HEK293 (cell line): ENCODE measurements at regions not wholly inside any gene's neighbourhood (a gene's known extent, or its start where the extent isn't known, plus 50 kb on each side); places are given as distances from the start of the nearest gene placed in this dataset.

ENCODE experiments used
- CTCF ChIA-PET: fragments of 350-600 bp; formaldehyde crosslinking; extraction: SDS; loops from one replicate; lab custom pipeline; 2021; ENCODE audit warnings: antibody characterized with exemption; lab: Yijun Ruan, JAX
- POLR2A ChIA-PET: fragments of 300-600 bp; formaldehyde crosslinking; extraction: SDS; loops from one replicate; lab custom pipeline; 2020; ENCODE audit warnings: antibody characterized with exemption, inconsistent platforms; lab: Yijun Ruan, JAX
- H3K27ac ChIP-seq: fragments of 200-500 bp; sonication (Bioruptor generic); 2 replicates; pipeline ENCODE4 v1.5.1; 2014; ENCODE audit warnings: low read depth, low read length, control low read depth, inconsistent platforms; ENCODE audit errors: extremely low read depth
- H3K36me3 ChIP-seq, 2 experiments: fragments of 200-500 bp in 1 of 2; sonication (Bioruptor generic) in 1 of 2; 1 replicate in 1 of 2; 2 replicates in 1 of 2; pipeline ENCODE4 v1.5.1; 2014 to 2017; ENCODE audit warnings: inconsistent platforms in 2 of 2, low read length in 2 of 2; ENCODE audit not compliant: control insufficient read depth in 2 of 2, insufficient read depth in 1 of 2
- H3K4me1 ChIP-seq: fragments of 200-500 bp; sonication (Bioruptor generic); 2 replicates; pipeline ENCODE4 v1.5.1; 2014; ENCODE audit warnings: mild to moderate bottlenecking, low read length, inconsistent platforms; ENCODE audit not compliant: control insufficient read depth, insufficient read depth
- H3K4me3 ChIP-seq: 2 replicates; pipeline ENCODE4 v1.5.1; 2011; ENCODE audit warnings: low read depth, mild to moderate bottlenecking, control low read depth, low read length, moderate library complexity
- H3K9me3 ChIP-seq: fragments of 200-500 bp; sonication (Bioruptor generic); 2 replicates; pipeline ENCODE4 v1.5.1; 2014; ENCODE audit warnings: low read depth, low read length, inconsistent platforms; ENCODE audit not compliant: control insufficient read depth, insufficient read depth
- AEBP2 ChIP-seq: fragments of 450-650 bp; formaldehyde crosslinking; IDR thresholded peaks from 2 replicates; pipeline ENCODE4 v1.5.1; 2016; ENCODE audit warnings: missing biosample characterization, missing genetic modification characterization, borderline replicate concordance
- BCL11B ChIP-seq: fragments of 450-650 bp; formaldehyde crosslinking; IDR thresholded peaks from 2 replicates; pipeline ENCODE4 v1.5.1; 2016; ENCODE audit warnings: low read depth, missing biosample characterization, missing genetic modification characterization
- GLIS1 ChIP-seq: fragments of 450-650 bp; formaldehyde crosslinking; IDR thresholded peaks from 2 replicates; pipeline ENCODE4 v1.5.1; 2016; ENCODE audit warnings: missing biosample characterization, missing genetic modification characterization
- KLF1 ChIP-seq: fragments of 450-650 bp; formaldehyde crosslinking; IDR thresholded peaks from 2 replicates; pipeline ENCODE4 v1.5.1; 2016; ENCODE audit warnings: missing biosample characterization, missing genetic modification characterization
- KLF17 ChIP-seq: fragments of 450-650 bp; formaldehyde crosslinking; IDR thresholded peaks from 2 replicates; pipeline ENCODE4 v1.5.1; 2016; ENCODE audit warnings: missing biosample characterization, missing genetic modification characterization
- KLF9 ChIP-seq: fragments of 450-650 bp; formaldehyde crosslinking; IDR thresholded peaks from 2 replicates; pipeline ENCODE4 v1.5.1; 2016; ENCODE audit warnings: missing biosample characterization, missing genetic modification characterization, low read depth
- SCRT1 ChIP-seq: fragments of 450-650 bp; formaldehyde crosslinking; IDR thresholded peaks from 2 replicates; pipeline ENCODE4 v1.5.1; 2016; ENCODE audit warnings: missing biosample characterization, missing genetic modification characterization, borderline replicate concordance
- ZBTB10 ChIP-seq: fragments of 450-650 bp; formaldehyde crosslinking; IDR thresholded peaks from 2 replicates; pipeline ENCODE4 v1.5.1; 2016; ENCODE audit warnings: missing biosample characterization, missing genetic modification characterization
- ZFHX2 ChIP-seq: fragments of 450-650 bp; formaldehyde crosslinking; conservative IDR thresholded peaks from 2 replicates; pipeline ENCODE4 v1.5.1; 2016; ENCODE audit warnings: missing biosample characterization, missing genetic modification characterization
- ZNF174 ChIP-seq: fragments of 450-650 bp; formaldehyde crosslinking; IDR thresholded peaks from 2 replicates; pipeline ENCODE4 v1.5.0; 2017; ENCODE audit warnings: missing biosample characterization, mild to moderate bottlenecking, missing genetic modification characterization
- ZNF280D ChIP-seq: fragments of 450-650 bp; formaldehyde crosslinking; IDR thresholded peaks from 2 replicates; pipeline ENCODE4 v1.5.1; 2016; ENCODE audit warnings: missing biosample characterization, missing genetic modification characterization
- ZNF670 ChIP-seq: fragments of 450-650 bp; formaldehyde crosslinking; IDR thresholded peaks from 2 replicates; pipeline ENCODE4 v1.5.1; 2016; ENCODE audit warnings: missing biosample characterization, missing genetic modification characterization, low read depth
- ZNF768 ChIP-seq: fragments of 450-650 bp; formaldehyde crosslinking; IDR thresholded peaks from 2 replicates; pipeline ENCODE4 v1.5.1; 2018; ENCODE audit warnings: missing biosample characterization, mild to moderate bottlenecking, missing genetic modification characterization
- ZNF776 ChIP-seq: fragments of 450-650 bp; formaldehyde crosslinking; IDR thresholded peaks from 2 replicates; pipeline ENCODE4 v1.5.0; 2017; ENCODE audit warnings: missing biosample characterization, missing genetic modification characterization, borderline replicate concordance

- no peak for TF ChIP-seq GLIS1
- TF ChIP-seq, all 188 proteins: peak for 5
Observed at GRCh38 chr1:82073659-82074058, 272.9 kb downstream of the ADGRL2 start (continued).

GRCh38 chr1:82073071-82073470 is 272.3 kb downstream of the ADGRL2 start:
- TF ChIP-seq ZNF280D (tag by site-specific recombination) (no peak), ZNF670 (tag by site-specific recombination) (no peak), BCL11B (tag by site-specific recombination) (no peak), ZNF768 (tag by site-specific recombination) (no peak), ZFHX2 (no peak), SCRT1 (tag by site-specific recombination) (no peak), ZBTB10 (tag by site-specific recombination) (no peak), KLF1 (tag by site-specific recombination) (no peak), AEBP2 (tag by site-specific recombination) (no peak), KLF9 (tag by site-specific recombination) (no peak), ZNF776 (no peak)
- Histone ChIP-seq H3K27ac (no peak overlapping the region), H3K4me1 (no peaks in the 10 kb centered on the region), H3K9me3 (no peaks in the 10 kb centered on the region), H3K36me3 (no peaks in the 10 kb centered on the region), H3K4me3 (no peak overlapping the region)
- CTCF ChIA-PET, result no interaction called here
- POLR2A ChIA-PET, result no interaction called here

GRCh38 chr1:82065916-82066315 is 265.2 kb downstream of the ADGRL2 start:
- H3K4me1 ChIP-seq, result no peaks in the 10 kb centered on the region
- TF ChIP-seq ZNF174, result no peak
- no peak for TF ChIP-seq KLF17 (tag by site-specific recombination)
- H3K36me3 ChIP-seq, result no peaks in the 10 kb centered on the region
- ChIA-PET POLR2A (no interaction called here), CTCF (interaction anchor here (0.7 kb wide), 1 partner anchor 12 kb away, joined by 3 read pairs; no protein-coding TSS in a partner anchor)
- H3K4me3 ChIP-seq, result no peak overlapping the region
- no peaks in the 10 kb centered on the region for H3K9me3 ChIP-seq
- no peak overlapping the region for H3K27ac ChIP-seq
